ENCODE measurements at regions not wholly inside any gene's neighbourhood (a gene's known extent, or its start where the extent isn't known, plus 50 kb on each side); places are given as distances from the start of the nearest gene placed in this dataset.

DNA sequence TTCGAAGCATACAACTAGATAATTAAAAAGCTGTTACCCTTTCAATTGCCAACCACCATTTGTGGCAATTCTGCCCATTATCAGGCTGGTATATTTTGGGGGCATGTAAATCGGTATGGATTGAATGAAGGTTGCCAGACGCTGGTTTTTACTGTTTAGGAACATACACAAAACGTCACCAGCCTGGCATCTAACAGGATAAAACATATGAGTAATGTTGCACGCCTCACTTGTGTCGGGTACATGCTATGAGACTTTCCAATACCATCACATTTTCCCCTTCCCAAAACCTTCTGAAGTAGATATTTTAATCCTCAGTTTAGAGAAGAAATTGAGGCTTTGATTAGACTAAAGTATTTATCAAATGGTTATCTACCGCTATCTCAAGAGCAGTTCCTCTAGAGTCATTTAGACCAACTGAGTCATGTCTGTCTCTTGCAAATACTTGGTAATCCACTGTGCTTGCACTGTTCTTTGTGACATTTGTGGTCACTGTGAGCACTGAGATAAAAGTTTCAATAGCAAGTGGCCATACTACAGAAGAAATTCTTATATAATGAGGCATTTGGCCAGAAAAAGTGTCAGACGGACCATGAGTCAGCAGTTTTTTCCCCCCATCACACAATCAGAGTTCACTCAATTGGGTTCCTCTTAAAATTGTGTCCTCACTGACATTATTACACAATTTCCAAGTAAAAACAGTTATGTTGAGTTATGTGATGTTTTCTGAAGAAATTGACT lies 498.7 kb downstream of the NXPH1 start:
- TF ChIP-seq CTCF (IDR thresholded peaks at IDR 0.05; ENCODE audit: poor library complexity) (no peak), EZH2phosphoT487 (IDR thresholded peaks at IDR 0.05; ENCODE audit: low read depth, severe bottlenecking, unreplicated experiment) (no peak)

Data from hepatocyte (in vitro differentiated cells).